Heart right ventricle (tissue), 16 donors: ENCODE measurements at regions not wholly inside any gene's neighbourhood (a gene's known extent, or its start where the extent isn't known, plus 50 kb on each side); places are given as distances from the start of the nearest gene placed in this dataset.

Experiments
- ATAC-seq, 8 donors: fragments of 200-7000 bp; cut with Tn5 transposase; one replicate each; pipeline ENCODE4 v1.9.1; 2020; ENCODE audit warnings: mild to moderate bottlenecking in 8 of 8, moderate library complexity in 8 of 8, moderate number of reproducible peaks in 1 of 8
- DNase-seq, 2 donors: peaks; one replicate each; pipeline ENCODE4 v3.0.0-alpha.2; 2020
- H3K27ac ChIP-seq, 10 donors: fragments of 200-600 bp; sonication (generic) in 2 of 10; one replicate each; pipeline versions ENCODE4 v1.5.0 to v1.8.0; 2020 to 2022; ENCODE audit warnings: mild to moderate bottlenecking in 3 of 10
- H3K27me3 ChIP-seq, 7 donors: fragments of 200-600 bp; one replicate each; pipeline ENCODE4 v1.8.0; 2021 to 2022; ENCODE audit warnings: mild to moderate bottlenecking in 2 of 7
- H3K36me3 ChIP-seq, 9 donors: fragments of 200-600 bp; sonication (generic) in 1 of 9; one replicate each; pipeline versions ENCODE4 v1.5.0 to v1.8.0; 2020 to 2022; ENCODE audit warnings: mild to moderate bottlenecking in 2 of 9
- H3K4me1 ChIP-seq, 9 donors: fragments of 200-600 bp; sonication (generic) in 1 of 9; one replicate each; pipeline versions ENCODE4 v1.5.0 to v1.8.0; 2020 to 2022; ENCODE audit warnings: mild to moderate bottlenecking in 4 of 9
- H3K4me3 ChIP-seq, 10 donors: fragments of 200-600 bp; sonication (generic) in 2 of 10; one replicate each; pipeline versions ENCODE4 v1.5.0 to v1.8.0; 2020 to 2022; ENCODE audit warnings: mild to moderate bottlenecking in 7 of 10, moderate library complexity in 2 of 10
- H3K9me3 ChIP-seq, 11 donors: fragments of 200-600 bp in 10 of 11; sonication (generic) in 2 of 11; one replicate each; pipeline versions ENCODE4 v1.5.0 to v1.8.0; 2013 to 2022; ENCODE audit warnings: mild to moderate bottlenecking in 2 of 11, control low read depth in 1 of 11, moderate library complexity in 1 of 11
- WGBS, 2 donors: extraction: QIAGEN DNeasy Blood & Tissue Kit; methylation state at CpG; one replicate each; pipeline ENCODE4 v1.1.7; 2013; ENCODE audit warnings: inconsistent platforms in 1 of 2; 5-methylcytosine and 5-hydroxymethylcytosine counted together
- intact Hi-C, 10 donors: fragments of 100-400 bp; cut with DNase I; formaldehyde crosslinking; loops; one replicate each; pipeline versions ENCODE4 v1.11.1 to v1.14.2; 2022
- TF ChIP-seq, protein P1 (sequence below), 9 donors: fragments of 200-600 bp; sonication (generic) in 2 of 9; IDR thresholded peaks; one replicate each; pipeline versions ENCODE4 v1.5.0 to v1.8.0; 2021 to 2022; ENCODE audit warnings: antibody characterized with exemption in 9 of 9, mild to moderate bottlenecking in 5 of 9, moderate library complexity in 1 of 9
- donor health status: Arrhythmogenic right ventricular cardiomyopathy.
- donor health status: ischemic (EF 13 %, LVEDD 7.1; RV severe dilation, severe dysfunction).
- donor health status: healthy with polysubstance abuse.
- donor health status: DM: no; HTN: yes; CAD: no.
- donor health status: DM: no; HTN: no; CAD: no.
- donor health status: ischemic (EF 25% LVEDD 6.9; RV normal size, moderate dysfunction).
- donor health status: ischemic (EF 25% LVEDD 5.7; RV mildly dilated, moderate dysfunction).
- donor health status: healthy.
- donor health status: DM: yes; HTN: yes; CAD: no.
- donor health status: Ischemic cardiomyopathy.
- donor health status: ischemic (EF 35%, LVEDD 5.7; RV mildly dilated, moderate dysfunction).
- donor health status: nonischemic (EF 11% LVEDD 7.7; RV severe dilation, severe dysfunction).
- donor health status: DM: yes; HTN: yes; CAD: no.
- donor health status: PGD.
- donor health status: ischemic (EF 29% LVEDD 5.4; RV normal size, mild dysfunction).
- donor health status: nonischemic (EF 23%, LVEDD 6.1; RV moderate dilation, normal function).

DNA sequence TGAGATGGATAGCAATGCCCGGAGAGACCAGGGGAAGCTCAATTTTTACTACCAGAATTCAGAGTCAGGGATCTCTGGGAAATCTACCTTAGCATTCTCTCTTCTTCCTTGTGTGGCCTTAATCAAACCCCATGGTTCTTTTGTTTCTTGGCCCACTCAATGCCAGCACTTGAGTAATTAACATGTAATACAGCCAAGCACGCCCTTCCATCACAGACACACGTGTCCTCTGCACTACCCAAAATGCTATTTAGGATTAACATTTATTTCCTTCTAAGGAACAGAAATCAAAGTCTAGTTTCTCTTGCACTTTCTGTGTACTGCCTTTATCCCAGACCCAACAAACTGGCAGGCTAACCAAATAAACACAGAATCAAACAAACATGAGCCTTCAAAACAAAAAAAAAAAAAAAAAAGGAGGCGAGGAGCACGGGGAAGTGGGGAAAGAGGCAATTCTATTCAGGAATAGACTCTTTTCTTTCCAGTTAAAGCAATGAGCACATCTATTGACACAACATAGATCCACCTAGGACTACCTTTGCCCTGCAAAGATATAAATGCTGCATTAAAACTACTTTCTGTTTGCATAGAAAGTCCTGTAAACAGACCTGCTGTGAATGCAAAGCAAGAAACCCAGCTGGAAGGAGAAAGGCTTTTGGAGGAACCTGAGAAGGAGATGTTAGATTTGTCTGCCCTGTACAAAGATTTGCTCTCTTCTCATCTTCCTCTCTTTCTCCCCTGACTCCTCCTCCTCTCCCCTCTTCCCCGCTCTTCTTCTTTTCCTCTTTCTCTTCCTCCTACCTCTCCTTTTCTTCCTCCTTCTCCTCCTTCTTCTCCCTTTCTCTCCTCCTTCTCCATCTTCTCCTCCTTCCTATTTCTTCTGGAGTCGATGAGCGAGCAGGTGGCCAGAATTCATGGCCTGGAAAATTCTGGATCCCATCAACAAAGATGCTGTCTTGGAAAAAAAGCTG is 294.4 kb downstream of the NPIPA8 start:
- no peak for DNase-seq
- TF ChIP-seq, protein P1, sequence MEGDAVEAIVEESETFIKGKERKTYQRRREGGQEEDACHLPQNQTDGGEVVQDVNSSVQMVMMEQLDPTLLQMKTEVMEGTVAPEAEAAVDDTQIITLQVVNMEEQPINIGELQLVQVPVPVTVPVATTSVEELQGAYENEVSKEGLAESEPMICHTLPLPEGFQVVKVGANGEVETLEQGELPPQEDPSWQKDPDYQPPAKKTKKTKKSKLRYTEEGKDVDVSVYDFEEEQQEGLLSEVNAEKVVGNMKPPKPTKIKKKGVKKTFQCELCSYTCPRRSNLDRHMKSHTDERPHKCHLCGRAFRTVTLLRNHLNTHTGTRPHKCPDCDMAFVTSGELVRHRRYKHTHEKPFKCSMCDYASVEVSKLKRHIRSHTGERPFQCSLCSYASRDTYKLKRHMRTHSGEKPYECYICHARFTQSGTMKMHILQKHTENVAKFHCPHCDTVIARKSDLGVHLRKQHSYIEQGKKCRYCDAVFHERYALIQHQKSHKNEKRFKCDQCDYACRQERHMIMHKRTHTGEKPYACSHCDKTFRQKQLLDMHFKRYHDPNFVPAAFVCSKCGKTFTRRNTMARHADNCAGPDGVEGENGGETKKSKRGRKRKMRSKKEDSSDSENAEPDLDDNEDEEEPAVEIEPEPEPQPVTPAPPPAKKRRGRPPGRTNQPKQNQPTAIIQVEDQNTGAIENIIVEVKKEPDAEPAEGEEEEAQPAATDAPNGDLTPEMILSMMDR (IDR thresholded peaks at IDR 0.05): no peak
- Histone ChIP-seq H3K36me3 (no peaks in the 10 kb centered on the region), H3K27me3 (peaks cover 0 to 11% (median 0%) of the 10 kb centered on the region in 7 donors), H3K9me3 (no peaks in the 10 kb centered on the region), H3K4me3 (no peak overlapping the region), H3K4me1 (no peaks in the 10 kb centered on the region), H3K27ac (no peak overlapping the region)
- intact Hi-C loops: no loop called here
- 55 to 59% methylated on average over 8 of the region's 8 CpGs for WGBS, 2 donors
- no peak for ATAC-seq

DNA sequence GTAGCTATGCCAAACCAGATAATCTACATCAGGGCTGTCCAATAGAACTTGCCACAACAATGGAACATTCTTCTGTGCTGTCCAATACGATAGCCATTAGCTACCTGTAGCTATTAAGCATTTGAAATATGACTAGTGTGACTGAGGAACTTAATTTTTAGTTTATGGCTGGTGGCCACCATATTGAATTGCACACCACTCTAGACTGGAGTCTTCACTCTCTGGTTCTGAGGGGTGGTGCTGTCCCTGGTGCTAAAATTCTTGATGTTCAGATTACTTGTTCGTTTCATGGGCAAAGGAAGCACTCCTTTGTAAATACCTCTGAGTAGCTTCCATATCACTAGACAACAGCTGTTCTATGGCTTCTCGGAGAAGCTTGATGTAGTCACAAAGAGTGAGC is 296.6 kb downstream of the NPIPA8 start:
- Histone ChIP-seq H3K36me3 (no peaks in the 10 kb centered on the region), H3K9me3 (no peaks in the 10 kb centered on the region), H3K27ac (no peak overlapping the region), H3K27me3 (peaks cover 0 to 4% (median 0%) of the 10 kb centered on the region in 7 donors), H3K4me3 (no peak overlapping the region), H3K4me1 (no peaks in the 10 kb centered on the region)
- 76 to 78% methylated on average over 3 of the region's 3 CpGs for WGBS, 2 donors
- DNase-seq (no peak), ATAC-seq (no peak)
- intact Hi-C loops: no loop called here
- TF ChIP-seq, protein P1 (IDR thresholded peaks at IDR 0.05): no peak

DNA sequence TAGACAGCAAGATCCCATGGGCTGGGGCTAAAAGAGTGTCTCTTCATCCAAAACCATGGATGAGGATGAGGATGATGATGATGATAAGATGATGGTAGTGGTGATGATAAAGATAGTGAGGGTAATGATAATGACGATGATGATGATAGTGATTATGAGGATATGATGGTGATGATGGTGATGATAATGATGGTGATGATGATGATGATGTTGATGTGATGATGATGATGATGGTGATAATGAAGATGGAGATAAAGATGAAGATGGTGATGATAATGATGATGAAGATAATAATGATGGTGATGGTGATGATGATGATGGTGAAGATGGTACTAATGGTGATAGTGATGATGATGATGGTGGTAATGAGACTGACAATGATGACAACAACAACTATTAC is 299.5 kb downstream of the NPIPA8 start:
- intact Hi-C loops: no loop called here
- Histone ChIP-seq H3K27ac (no peak overlapping the region), H3K4me3 (no peak overlapping the region), H3K4me1 (no peaks in the 10 kb centered on the region), H3K9me3 (no peaks in the 10 kb centered on the region), H3K27me3 (no peaks in the 10 kb centered on the region), H3K36me3 (no peaks in the 10 kb centered on the region)
- 94% methylated on average over 1 of the region's 1 CpG for WGBS, 2 donors
- TF ChIP-seq, protein P1 (IDR thresholded peaks at IDR 0.05): no peak
- DNase-seq (no peak), ATAC-seq (no peak)

DNA sequence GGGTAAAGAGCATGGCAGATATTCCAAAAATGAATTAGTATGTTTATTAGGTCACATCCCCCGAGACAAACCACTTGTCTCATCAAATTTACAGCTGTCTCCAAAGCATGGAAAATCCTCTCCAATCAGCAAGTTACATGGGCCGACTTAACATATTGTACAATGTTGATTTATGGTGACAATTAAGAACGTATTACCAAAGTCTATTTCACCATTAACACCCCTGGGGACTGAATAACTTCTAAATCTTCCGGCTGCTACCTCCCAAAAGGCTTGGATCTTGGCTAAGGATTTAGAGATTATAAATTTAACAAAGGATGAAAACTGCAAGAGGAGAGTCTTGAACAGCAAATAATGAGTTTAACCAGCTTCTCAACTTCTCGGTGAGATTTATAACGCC is 311.9 kb downstream of the NPIPA8 start:
- ATAC-seq: no peak
- no peaks in the 10 kb centered on the region for H3K36me3 ChIP-seq

More for the DNA sequence above, 311.9 kb downstream of the NPIPA8 start:
- H3K4me3 ChIP-seq: no peak overlapping the region
- intact Hi-C loops: no loop called here
- TF ChIP-seq, protein P1 (IDR thresholded peaks at IDR 0.05): no peak
- H3K27me3 ChIP-seq: peaks cover 0 to 8% (median 0%) of the 10 kb centered on the region in 7 donors
- WGBS, 2 donors: 64 to 74% methylated on average over 6 of the region's 6 CpGs
- DNase-seq: no peak
- peaks cover 0 to 9% (median 0%) of the 10 kb centered on the region in 9 donors for H3K4me1 ChIP-seq
- H3K9me3 ChIP-seq: no peaks in the 10 kb centered on the region
- H3K27ac ChIP-seq: no peak overlapping the region
